Activated CD8-positive, alpha-beta memory T cell treated with anti-CD3 and anti-CD28 coated beads, Interleukin-2, amount 10 ng/mL, durations not matched to agents 7 days and 5 days (primary cell): ENCODE measurements at regions not wholly inside any gene's neighbourhood (a gene's known extent, or its start where the extent isn't known, plus 50 kb on each side); places are given as distances from the start of the nearest gene placed in this dataset.

Experiments
- ATAC-seq: fragments of 150-1000 bp; cut with Tn5 transposase; one replicate; pipeline ENCODE4 v1.10.0; 2021; ENCODE audit warnings: moderate library complexity
- CTCF ChIA-PET: fragments of 350-600 bp; sonication (Branson Sonifier 250); formaldehyde crosslinking; loops from one replicate; lab custom pipeline; 2021; ENCODE audit warnings: antibody characterized with exemption; lab: Charles Lee
- DNase-seq: peaks from one replicate; pipeline ENCODE4 v3.0.0-alpha.2; 2020
- H3K27ac Mint-ChIP-seq: one replicate; pipeline ENCODE4 v1.8.0; 2021; ENCODE audit warnings: mild to moderate bottlenecking, mixed read lengths
- H3K27me3 Mint-ChIP-seq: one replicate; pipeline ENCODE4 v1.8.0; 2021; ENCODE audit warnings: mixed read lengths
- H3K36me3 Mint-ChIP-seq: one replicate; pipeline ENCODE4 v1.8.0; 2021; ENCODE audit warnings: mild to moderate bottlenecking, mixed read lengths
- H3K4me1 Mint-ChIP-seq: one replicate; pipeline ENCODE4 v1.8.0; 2021; ENCODE audit warnings: mixed read lengths
- H3K4me3 Mint-ChIP-seq: one replicate; pipeline ENCODE4 v1.8.0; 2021; ENCODE audit warnings: mild to moderate bottlenecking, moderate library complexity, mixed read lengths
- H3K9me3 Mint-ChIP-seq: one replicate; pipeline ENCODE4 v1.8.0; 2022; ENCODE audit warnings: low read depth, mixed read lengths

GRCh38 chr9:126240835-126241234 is 85.8 kb upstream of the MVB12B start:
- DNase-seq (no peak), ATAC-seq (no peak)
- Mint-ChIP-seq H3K4me1 (no peaks in the 10 kb centered on the region), H3K27me3 (peaks cover 12% of the 10 kb centered on the region), H3K27ac (no peak overlapping the region), H3K36me3 (no peaks in the 10 kb centered on the region), H3K9me3 (no peaks in the 10 kb centered on the region), H3K4me3 (no peak overlapping the region)
- CTCF ChIA-PET: no interaction called here

- no peak overlapping the region for H3K4me3 Mint-ChIP-seq
- H3K27ac Mint-ChIP-seq: no peak overlapping the region
- peaks cover 5% of the 10 kb centered on the region for H3K9me3 Mint-ChIP-seq
- CTCF ChIA-PET: no interaction called here
- peaks cover 1% of the 10 kb centered on the region for H3K36me3 Mint-ChIP-seq
- no peaks in the 10 kb centered on the region for H3K4me1 Mint-ChIP-seq
- no peak for DNase-seq
- ATAC-seq: no peak
- peaks cover 34% of the 10 kb centered on the region for H3K27me3 Mint-ChIP-seq
These were observed 77.9 kb upstream of the MVB12B start for GRCh38 chr9:126248680-126249079.

GRCh38 chr9:126261584-126262356 is 64.9 kb upstream of the MVB12B start:
- Mint-ChIP-seq H3K36me3 (no peaks in the 10 kb centered on the region), H3K27ac (no peak overlapping the region), H3K9me3 (no peaks in the 10 kb centered on the region), H3K27me3 (peaks cover 79% of the 10 kb centered on the region), H3K4me1 (peaks cover 6% of the 10 kb centered on the region), H3K4me3 (no peak overlapping the region)
- CTCF ChIA-PET: no interaction called here
- no peak for DNase-seq
- no peak for ATAC-seq

GRCh38 chr9:126262738-126263137 is 63.9 kb upstream of the MVB12B start:
- no peaks in the 10 kb centered on the region for H3K9me3 Mint-ChIP-seq
- peaks cover 70% of the 10 kb centered on the region for H3K27me3 Mint-ChIP-seq
- no peak overlapping the region for H3K4me3 Mint-ChIP-seq
- H3K4me1 Mint-ChIP-seq: peaks cover 6% of the 10 kb centered on the region
- no peaks in the 10 kb centered on the region for H3K36me3 Mint-ChIP-seq
- no peak for DNase-seq
- no peak overlapping the region for H3K27ac Mint-ChIP-seq
- ATAC-seq: no peak
- CTCF ChIA-PET: no interaction called here

- DNase-seq (no peak), ATAC-seq (no peak)
- H3K27ac Mint-ChIP-seq: no peak overlapping the region
- H3K4me3 Mint-ChIP-seq: no peak overlapping the region
- CTCF ChIA-PET: no interaction called here
- H3K9me3 Mint-ChIP-seq: no peaks in the 10 kb centered on the region
- no peaks in the 10 kb centered on the region for H3K4me1 Mint-ChIP-seq
- H3K27me3 Mint-ChIP-seq: peaks cover 16% of the 10 kb centered on the region
- no peaks in the 10 kb centered on the region for H3K36me3 Mint-ChIP-seq
These were observed 56.1 kb upstream of the MVB12B start for GRCh38 chr9:126270556-126270955.

- H3K4me3 Mint-ChIP-seq: no peak overlapping the region
- no peaks in the 10 kb centered on the region for H3K36me3 Mint-ChIP-seq
- no peak overlapping the region for H3K27ac Mint-ChIP-seq
- DNase-seq (no peak), ATAC-seq (no peak)
- no peaks in the 10 kb centered on the region for H3K4me1 Mint-ChIP-seq
- H3K27me3 Mint-ChIP-seq: peaks cover 34% of the 10 kb centered on the region
- CTCF ChIA-PET: no interaction called here
- no peaks in the 10 kb centered on the region for H3K9me3 Mint-ChIP-seq
These were observed 51.1 kb upstream of the MVB12B start for GRCh38 chr9:126275386-126276001.

- Mint-ChIP-seq H3K27me3 (peaks cover 35% of the 10 kb centered on the region), H3K4me3 (no peak overlapping the region), H3K36me3 (no peaks in the 10 kb centered on the region), H3K9me3 (no peaks in the 10 kb centered on the region), H3K4me1 (no peaks in the 10 kb centered on the region), H3K27ac (no peak overlapping the region)
- CTCF ChIA-PET: interaction anchor here (0.7 kb wide), 1 partner anchor 816 kb away, joined by 3 read pairs; no protein-coding TSS in a partner anchor
- DNase-seq (no peak), ATAC-seq (no peak)
These were observed 50.4 kb upstream of the MVB12B start for GRCh38 chr9:126276056-126276728.
